Mesenchymal stem cell (in vitro differentiated cells and primary cell): ENCODE measurements at regions not wholly inside any gene's neighbourhood (a gene's known extent, or its start where the extent isn't known, plus 50 kb on each side); places are given as distances from the start of the nearest gene placed in this dataset.

ENCODE experiments used
- DNase-seq: peaks from one replicate; pipeline ENCODE4 v3.0.0-alpha.2; 2013
- H2AFZ ChIP-seq: one replicate; pipeline ENCODE4 v1.6.1; 2013; ENCODE audit warnings: low read depth, mild to moderate bottlenecking, control low read depth, inconsistent platforms, low read length, moderate library complexity
- H2AK5ac ChIP-seq: 2 replicates; pipeline ENCODE4 v1.6.1; 2013; ENCODE audit warnings: low read length, moderate library complexity, mild to moderate bottlenecking, inconsistent platforms; ENCODE audit not compliant: severe bottlenecking
- H2BK120ac ChIP-seq: one replicate; pipeline ENCODE4 v1.6.1; 2013; ENCODE audit warnings: low read depth, mild to moderate bottlenecking, inconsistent platforms, low read length, moderate library complexity
- H2BK12ac ChIP-seq, 2 experiments: one replicate each; pipeline ENCODE4 v1.6.1; 2013; ENCODE audit warnings: inconsistent platforms in 2 of 2, low read length in 2 of 2, mild to moderate bottlenecking in 2 of 2, moderate library complexity in 2 of 2, control low read depth in 1 of 2
- H2BK15ac ChIP-seq: one replicate; pipeline ENCODE4 v1.6.1; 2013; ENCODE audit warnings: mild to moderate bottlenecking, low read depth, inconsistent platforms; ENCODE audit not compliant: poor library complexity, severe bottlenecking
- H2BK5ac ChIP-seq: 2 replicates; pipeline ENCODE4 v1.6.1; 2013; ENCODE audit warnings: low read depth, mild to moderate bottlenecking, low read length, control low read depth, inconsistent platforms; ENCODE audit not compliant: poor library complexity, severe bottlenecking
- H3K14ac ChIP-seq, 2 experiments: one replicate each; pipeline ENCODE4 v1.6.1; 2013; ENCODE audit warnings: inconsistent platforms in 2 of 2, low read length in 2 of 2, control low read depth in 1 of 2, mild to moderate bottlenecking in 1 of 2, moderate library complexity in 1 of 2
- H3K18ac ChIP-seq, 2 experiments: one replicate each; pipeline ENCODE4 v1.6.1; 2013; ENCODE audit warnings: inconsistent platforms in 2 of 2, low read length in 2 of 2, control low read depth in 1 of 2, low read depth in 1 of 2, mild to moderate bottlenecking in 1 of 2
- H3K23ac ChIP-seq, 2 experiments: one replicate each; pipeline ENCODE4 v1.6.1; 2013; ENCODE audit warnings: inconsistent platforms in 2 of 2, low read length in 2 of 2, mild to moderate bottlenecking in 2 of 2, moderate library complexity in 2 of 2, control low read depth in 1 of 2
- H3K27ac ChIP-seq: 2 replicates; pipeline ENCODE4 v1.5.1; 2013; ENCODE audit warnings: mild to moderate bottlenecking, moderate library complexity, low read length, control low read depth, inconsistent platforms; ENCODE audit not compliant: poor library complexity, severe bottlenecking
- H3K27me3 ChIP-seq, 2 experiments: 2 replicates each; pipeline versions ENCODE4 v1.6.1 to v1.7.0; 2013; ENCODE audit warnings: low read length in 2 of 2, mild to moderate bottlenecking in 2 of 2, moderate library complexity in 2 of 2, control low read depth in 1 of 2, inconsistent platforms in 1 of 2; ENCODE audit not compliant: control insufficient read depth in 1 of 2, insufficient read depth in 1 of 2
- H3K36me3 ChIP-seq, 2 experiments: 2 replicates each; pipeline versions ENCODE4 v1.6.1 to v1.7.0; 2013; ENCODE audit warnings: low read length in 2 of 2, control low read depth in 1 of 2, inconsistent platforms in 1 of 2, low read depth in 1 of 2, mild to moderate bottlenecking in 1 of 2; ENCODE audit not compliant: insufficient read depth in 2 of 2, control insufficient read depth in 1 of 2
- H3K4ac ChIP-seq, 2 experiments: one replicate each; pipeline ENCODE4 v1.6.1; 2013; ENCODE audit warnings: inconsistent platforms in 2 of 2, low read length in 2 of 2, mild to moderate bottlenecking in 2 of 2, moderate library complexity in 2 of 2, control low read depth in 1 of 2, low read depth in 1 of 2
- H3K4me1 ChIP-seq: 2 replicates; pipeline ENCODE4 v1.6.1; 2013; ENCODE audit warnings: low read depth, low read length, control low read depth; ENCODE audit not compliant: control insufficient read depth, insufficient read depth
- H3K4me2 ChIP-seq: 2 replicates; pipeline ENCODE4 v1.6.1; 2013; ENCODE audit warnings: low read length, mild to moderate bottlenecking, inconsistent platforms; ENCODE audit not compliant: poor library complexity, severe bottlenecking
- H3K4me3 ChIP-seq, 2 experiments: 2 replicates each; pipeline versions ENCODE4 v1.5.1 to v1.7.0; 2013; ENCODE audit warnings: low read length in 2 of 2, mild to moderate bottlenecking in 2 of 2, control low read depth in 1 of 2, low read depth in 1 of 2; ENCODE audit not compliant: insufficient read depth in 1 of 2
- H3K79me1 ChIP-seq: replicated peaks from 2 replicates; pipeline ENCODE4 v1.6.1; 2013; ENCODE audit warnings: mild to moderate bottlenecking, control low read depth, low read length, inconsistent platforms; ENCODE audit not compliant: poor library complexity, severe bottlenecking
- H3K9ac ChIP-seq: 2 replicates; pipeline ENCODE4 v1.7.0; 2013; ENCODE audit warnings: mild to moderate bottlenecking, low read length, moderate library complexity
- H3K9me3 ChIP-seq: 2 replicates; pipeline ENCODE4 v1.7.0; 2013; ENCODE audit warnings: mild to moderate bottlenecking, low read length; ENCODE audit not compliant: control insufficient read depth
- H4K8ac ChIP-seq: one replicate; pipeline ENCODE4 v1.6.1; 2013; ENCODE audit warnings: inconsistent platforms, mild to moderate bottlenecking, low read length, moderate library complexity
- H4K91ac ChIP-seq: one replicate; pipeline ENCODE4 v1.6.1; 2013; ENCODE audit warnings: mild to moderate bottlenecking, low read length, inconsistent platforms
- WGBS: methylation state at CpG from one replicate; pipeline ENCODE4 v1.1.7; 2013; ENCODE audit warnings: mixed read lengths; 5-methylcytosine and 5-hydroxymethylcytosine counted together

- no peak overlapping the region for H3K27ac ChIP-seq
- H3K23ac ChIP-seq: no peak overlapping the region
- no peak overlapping the region for H3K9ac ChIP-seq
- DNase-seq: no peak
- peaks cover 3% of the 10 kb centered on the region for H3K4me1 ChIP-seq
- no peak overlapping the region for H2BK15ac ChIP-seq
- H4K8ac ChIP-seq: no peak overlapping the region
- no peak overlapping the region for H3K4me2 ChIP-seq
- no peak overlapping the region for H3K18ac ChIP-seq
- no peak overlapping the region for H2BK5ac ChIP-seq
- no peaks in the 10 kb centered on the region for H3K27me3 ChIP-seq
- WGBS: 100% methylated on average over 1 of the region's 1 CpG
- no peak overlapping the region for H2AK5ac ChIP-seq
- H3K4me3 ChIP-seq: no peak overlapping the region
- no peaks in the 10 kb centered on the region for H3K9me3 ChIP-seq
- H2BK120ac ChIP-seq: no peak overlapping the region
- H4K91ac ChIP-seq: no peak overlapping the region
- peaks cover 2% of the 10 kb centered on the region for H3K79me1 ChIP-seq
- H3K36me3 ChIP-seq: no peaks in the 10 kb centered on the region
- no peak overlapping the region for H3K14ac ChIP-seq
- H3K4ac ChIP-seq: no peak overlapping the region
- H2AFZ ChIP-seq: no peak overlapping the region
- H2BK12ac ChIP-seq: no peak overlapping the region
Measured at GRCh38 chr7:86950944-86951343, 108.5 kb downstream of the ELAPOR2 start.

- Histone ChIP-seq H2AFZ (no peak overlapping the region), H3K4me1 (peaks cover 3% of the 10 kb centered on the region), H3K27me3 (no peaks in the 10 kb centered on the region), H2BK15ac (no peak overlapping the region), H2BK12ac (peak overlapping the region in 1 of 2 experiments; percentile 72), H3K4me3 (peak overlapping the region in 1 of 2 experiments; percentile 36), H3K4me2 (no peak overlapping the region), H2AK5ac (no peak overlapping the region), H3K14ac (peak overlapping the region in 1 of 2 experiments; percentile 11), H2BK5ac (no peak overlapping the region), H3K79me1 (peaks cover 2% of the 10 kb centered on the region), H4K91ac (peak overlapping the region; percentile 78), H3K4ac (no peak overlapping the region), H2BK120ac (no peak overlapping the region), H3K9me3 (no peaks in the 10 kb centered on the region), H3K9ac (no peak overlapping the region), H3K27ac (no peak overlapping the region), H3K18ac (no peak overlapping the region), H4K8ac (no peak overlapping the region), H3K36me3 (no peaks in the 10 kb centered on the region), H3K23ac (peak overlapping the region in 1 of 2 experiments; percentile 52)
- WGBS: 83% methylated on average over 4 of the region's 4 CpGs
- no peak for DNase-seq
Measured at GRCh38 chr7:86950360-86950759, 109.1 kb downstream of the ELAPOR2 start.

GRCh38 chr7:86949779-86950260 is 109.6 kb downstream of the ELAPOR2 start:
- no peaks in the 10 kb centered on the region for H3K27me3 ChIP-seq
- no peak overlapping the region for H2BK5ac ChIP-seq
- WGBS: 86% methylated on average over 3 of the region's 3 CpGs
- H3K14ac ChIP-seq: no peak overlapping the region
- no peak overlapping the region for H4K91ac ChIP-seq
- H3K79me1 ChIP-seq: peaks cover 2% of the 10 kb centered on the region
- no peak overlapping the region for H3K9ac ChIP-seq
- H3K36me3 ChIP-seq: no peaks in the 10 kb centered on the region
- no peak overlapping the region for H2BK12ac ChIP-seq
- H3K4me3 ChIP-seq: no peak overlapping the region
- DNase-seq: no peak
- no peak overlapping the region for H3K23ac ChIP-seq
- no peak overlapping the region for H4K8ac ChIP-seq
- no peaks in the 10 kb centered on the region for H3K9me3 ChIP-seq
- H3K4me1 ChIP-seq: peaks cover 3% of the 10 kb centered on the region
- no peak overlapping the region for H2BK15ac ChIP-seq
- no peak overlapping the region for H2AK5ac ChIP-seq
- H3K27ac ChIP-seq: no peak overlapping the region
- H2BK120ac ChIP-seq: no peak overlapping the region
- no peak overlapping the region for H3K18ac ChIP-seq
- H3K4ac ChIP-seq: no peak overlapping the region
- no peak overlapping the region for H2AFZ ChIP-seq
- H3K4me2 ChIP-seq: no peak overlapping the region

DNA sequence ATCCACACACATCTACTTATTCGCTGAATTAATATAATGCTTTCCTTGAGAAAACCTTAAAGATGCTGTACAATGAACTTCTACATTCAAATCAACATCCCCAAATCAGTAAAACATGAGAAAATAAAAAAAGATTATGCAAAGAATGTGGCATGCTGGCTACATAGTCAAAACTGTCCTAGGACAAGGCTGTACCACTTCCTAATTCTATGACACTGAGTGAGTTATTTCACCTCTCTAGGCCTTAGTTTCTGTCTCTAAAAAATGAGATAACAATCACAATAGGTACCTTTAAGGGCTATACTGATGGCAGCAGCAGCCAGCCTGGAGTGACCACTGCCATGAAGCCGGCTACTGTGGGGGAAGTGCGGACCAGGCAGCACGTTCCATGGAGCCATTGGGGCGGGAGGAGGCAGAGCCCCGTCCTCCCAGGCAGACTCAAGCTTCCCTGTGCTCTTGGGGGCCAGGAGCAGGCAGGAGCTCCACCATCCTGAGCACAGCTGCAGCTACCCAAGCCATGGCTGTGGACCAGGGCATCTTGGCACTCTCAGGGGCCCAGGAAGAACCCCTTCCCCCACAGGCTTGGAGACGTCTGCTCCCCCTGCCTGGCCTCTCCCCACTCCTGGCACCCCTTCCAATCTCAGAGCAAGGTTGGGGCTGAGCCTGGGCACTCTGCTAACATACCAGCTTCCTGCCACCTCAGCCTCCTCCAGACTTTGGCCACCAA is 110.2 kb downstream of the ELAPOR2 start:
- no peak overlapping the region for H2BK120ac ChIP-seq
- peaks cover 2% of the 10 kb centered on the region for H3K79me1 ChIP-seq
- no peak overlapping the region for H2AK5ac ChIP-seq
- H3K14ac ChIP-seq: no peak overlapping the region
- H3K27ac ChIP-seq: no peak overlapping the region
- no peak overlapping the region for H4K8ac ChIP-seq
- no peak for DNase-seq
- H3K4me1 ChIP-seq: peaks cover 3% of the 10 kb centered on the region
- no peak overlapping the region for H4K91ac ChIP-seq
- H3K23ac ChIP-seq: no peak overlapping the region
- no peak overlapping the region for H3K4me3 ChIP-seq
- 87% methylated on average over 7 of the region's 7 CpGs for WGBS
- H3K4me2 ChIP-seq: no peak overlapping the region
- no peak overlapping the region for H2BK12ac ChIP-seq
- H3K9me3 ChIP-seq: no peaks in the 10 kb centered on the region
- no peak overlapping the region for H2BK5ac ChIP-seq
- H3K9ac ChIP-seq: no peak overlapping the region
- H3K4ac ChIP-seq: no peak overlapping the region
- H2BK15ac ChIP-seq: no peak overlapping the region
- H3K18ac ChIP-seq: no peak overlapping the region
- H2AFZ ChIP-seq: no peak overlapping the region
- H3K36me3 ChIP-seq: no peaks in the 10 kb centered on the region
- no peaks in the 10 kb centered on the region for H3K27me3 ChIP-seq
